ENCODE measurements at regions not wholly inside any gene's neighbourhood (a gene's known extent, or its start where the extent isn't known, plus 50 kb on each side); places are given as distances from the start of the nearest gene placed in this dataset.

DNA sequence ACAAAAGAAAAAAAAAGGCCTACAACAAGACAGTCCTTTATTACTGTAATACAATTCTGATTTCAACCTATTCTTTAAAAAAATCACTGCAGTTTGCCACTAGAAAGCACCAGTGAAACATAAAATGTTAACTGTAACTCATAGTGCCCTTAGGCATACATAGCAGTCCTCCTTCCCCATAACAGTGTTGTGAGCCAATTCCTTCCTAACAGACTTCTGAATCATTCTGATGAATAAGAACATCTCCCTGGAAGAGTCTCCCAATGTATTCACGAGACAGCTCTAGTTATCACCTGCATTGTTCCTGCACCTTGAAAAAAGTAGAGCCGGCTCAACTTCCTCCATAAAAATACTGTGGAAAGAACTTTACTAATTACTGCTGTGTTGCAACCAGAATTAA lies 213.6 kb upstream of the FSCB start:
- H3K4me3 ChIP-seq (ENCODE audit: low read depth, low read length) = no peak overlapping the region
- TF ChIP-seq, protein P1, sequence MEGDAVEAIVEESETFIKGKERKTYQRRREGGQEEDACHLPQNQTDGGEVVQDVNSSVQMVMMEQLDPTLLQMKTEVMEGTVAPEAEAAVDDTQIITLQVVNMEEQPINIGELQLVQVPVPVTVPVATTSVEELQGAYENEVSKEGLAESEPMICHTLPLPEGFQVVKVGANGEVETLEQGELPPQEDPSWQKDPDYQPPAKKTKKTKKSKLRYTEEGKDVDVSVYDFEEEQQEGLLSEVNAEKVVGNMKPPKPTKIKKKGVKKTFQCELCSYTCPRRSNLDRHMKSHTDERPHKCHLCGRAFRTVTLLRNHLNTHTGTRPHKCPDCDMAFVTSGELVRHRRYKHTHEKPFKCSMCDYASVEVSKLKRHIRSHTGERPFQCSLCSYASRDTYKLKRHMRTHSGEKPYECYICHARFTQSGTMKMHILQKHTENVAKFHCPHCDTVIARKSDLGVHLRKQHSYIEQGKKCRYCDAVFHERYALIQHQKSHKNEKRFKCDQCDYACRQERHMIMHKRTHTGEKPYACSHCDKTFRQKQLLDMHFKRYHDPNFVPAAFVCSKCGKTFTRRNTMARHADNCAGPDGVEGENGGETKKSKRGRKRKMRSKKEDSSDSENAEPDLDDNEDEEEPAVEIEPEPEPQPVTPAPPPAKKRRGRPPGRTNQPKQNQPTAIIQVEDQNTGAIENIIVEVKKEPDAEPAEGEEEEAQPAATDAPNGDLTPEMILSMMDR (IDR thresholded peaks at IDR 0.05; ENCODE audit: low read depth, low read length) = no peak

DNA sequence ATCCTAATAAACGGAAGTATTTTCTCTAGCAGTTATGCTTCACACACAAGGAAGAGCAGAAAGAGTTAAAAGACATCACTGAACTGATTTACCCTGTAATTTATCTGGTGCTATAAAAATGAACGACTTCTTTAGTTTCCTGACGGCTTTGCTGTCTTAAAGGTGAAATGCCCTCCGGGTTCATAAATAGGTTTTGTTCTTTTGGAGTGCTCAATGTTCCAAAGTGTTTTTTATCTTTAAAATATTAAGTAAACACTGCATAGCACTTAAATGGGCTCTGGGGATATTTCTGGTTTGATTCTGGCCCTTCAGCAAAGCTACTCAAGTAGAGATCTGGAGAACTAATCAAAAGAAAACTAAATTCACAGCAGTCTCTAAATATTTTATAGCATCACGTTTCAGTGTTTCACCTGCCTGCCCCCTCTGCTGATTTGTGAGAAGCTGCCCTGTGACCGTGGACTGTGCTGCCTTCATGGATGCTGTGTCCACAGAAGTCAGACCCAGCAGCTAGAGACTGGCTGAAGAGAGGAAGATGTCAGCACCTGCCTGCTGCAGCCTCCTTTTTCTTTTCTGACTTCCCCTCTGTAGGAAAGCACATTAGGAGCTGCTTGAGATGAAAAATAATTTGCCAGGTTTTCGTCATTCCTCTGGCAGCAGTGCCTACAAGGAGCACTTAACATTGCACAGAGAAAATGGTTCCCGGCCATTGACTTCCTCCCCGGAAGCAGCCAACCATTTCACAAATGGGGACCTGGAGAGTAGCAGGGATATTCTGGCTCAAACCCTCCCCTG lies 205.1 kb upstream of the FSCB start:
- H3K4me3 ChIP-seq (ENCODE audit: low read depth, low read length) = no peak overlapping the region
- TF ChIP-seq, protein P1 (IDR thresholded peaks at IDR 0.05; ENCODE audit: low read depth, low read length) = no peak

DNA sequence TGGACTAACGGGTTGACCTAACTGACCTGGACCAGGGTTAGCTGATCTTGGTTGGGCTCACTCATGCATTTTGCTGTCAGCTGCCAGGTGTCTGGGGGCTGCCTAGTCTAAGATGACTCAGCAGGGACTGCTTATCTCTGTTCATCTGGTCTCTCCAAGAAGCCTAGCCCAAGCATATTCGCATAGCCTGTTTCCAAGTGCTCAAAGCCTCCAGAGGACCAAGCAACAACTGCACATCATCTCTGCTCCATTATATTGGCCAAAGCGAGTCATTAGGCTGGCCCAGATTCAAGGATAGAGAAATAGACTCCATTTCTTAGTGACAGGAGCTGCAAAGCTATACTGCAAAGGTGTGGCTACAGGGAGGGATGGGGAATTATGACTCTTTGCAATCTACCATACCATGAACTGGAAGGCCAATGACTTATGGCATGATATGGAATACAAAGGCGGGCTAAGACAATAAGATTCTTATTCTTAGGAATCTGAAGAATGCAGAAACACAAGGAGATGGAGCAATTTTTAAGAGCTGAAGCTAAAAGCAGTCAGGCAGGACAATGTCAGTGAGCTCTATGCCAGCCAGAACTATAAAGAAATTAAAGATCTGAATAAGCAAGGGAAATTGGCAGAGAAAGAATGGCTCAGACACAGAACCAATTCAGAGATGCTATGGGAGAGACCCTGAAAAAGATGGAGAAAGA lies 194.6 kb upstream of the FSCB start:
- H3K4me3 ChIP-seq (ENCODE audit: low read depth, low read length) = no peak overlapping the region
- TF ChIP-seq, protein P1 (IDR thresholded peaks at IDR 0.05; ENCODE audit: low read depth, low read length) = no peak

DNA sequence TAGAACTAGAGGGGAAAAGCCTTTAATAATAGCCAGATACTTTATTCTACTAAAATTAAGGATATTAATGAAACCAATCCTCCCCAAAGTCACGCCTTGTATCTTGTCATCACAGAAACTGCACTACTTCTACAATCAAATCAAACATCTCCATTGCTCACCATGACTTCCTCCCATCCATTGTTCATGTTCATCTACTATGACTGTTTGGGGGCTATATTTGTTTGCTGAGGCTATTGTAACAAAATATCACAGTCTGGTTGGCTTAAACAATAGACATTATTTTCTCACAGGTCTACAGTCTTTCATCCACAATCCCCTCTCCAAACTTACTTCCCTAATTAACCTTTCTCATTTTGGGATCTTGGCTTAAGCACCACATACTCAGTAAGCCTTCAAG lies 193.6 kb upstream of the FSCB start:
- TF ChIP-seq, protein P1 (IDR thresholded peaks at IDR 0.05; ENCODE audit: low read depth, low read length) = no peak
- H3K4me3 ChIP-seq (ENCODE audit: low read depth, low read length) = no peak overlapping the region

DNA sequence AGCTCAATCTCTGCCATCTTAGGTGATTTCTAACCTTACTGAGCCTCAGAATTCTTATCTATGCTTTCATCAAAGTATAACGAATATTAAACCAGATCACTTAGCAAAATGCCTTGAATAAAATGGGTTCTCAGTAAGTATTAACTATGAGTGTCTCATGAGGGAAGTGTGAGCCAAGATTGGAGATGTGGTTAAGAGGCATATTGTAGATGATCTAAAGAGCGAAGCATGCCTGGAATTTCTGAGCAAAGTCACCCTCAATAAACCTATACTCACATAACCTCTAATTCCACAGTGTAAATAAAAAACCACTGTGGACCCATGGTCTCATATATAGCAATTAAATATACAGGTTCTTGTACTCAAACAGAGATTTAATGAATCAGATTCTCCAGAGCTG lies 193.1 kb upstream of the FSCB start:
- H3K4me3 ChIP-seq (ENCODE audit: low read depth, low read length) = no peak overlapping the region
- TF ChIP-seq, protein P1 (IDR thresholded peaks at IDR 0.05; ENCODE audit: low read depth, low read length) = no peak

DNA sequence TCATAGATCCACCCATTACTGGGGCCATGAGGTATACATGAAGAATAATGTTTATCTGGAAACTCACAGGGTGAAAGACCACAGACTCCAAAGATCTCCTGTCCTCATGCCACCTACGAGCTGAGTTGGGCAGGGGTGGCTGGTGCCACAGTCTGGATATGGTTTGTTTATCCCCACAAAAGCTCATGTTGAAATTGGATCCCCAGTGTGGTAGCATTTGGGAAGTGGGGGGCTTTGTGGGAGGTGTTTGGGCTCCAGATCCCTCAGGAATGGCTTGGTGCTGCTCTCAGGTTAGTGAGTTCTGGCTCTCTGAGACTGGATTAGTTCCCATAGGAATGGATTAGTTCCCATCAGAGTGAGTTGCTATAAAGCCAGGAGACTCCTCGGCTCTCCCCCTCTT lies 192.3 kb upstream of the FSCB start:
- H3K4me3 ChIP-seq (ENCODE audit: low read depth, low read length) = no peak overlapping the region
- TF ChIP-seq, protein P1 (IDR thresholded peaks at IDR 0.05; ENCODE audit: low read depth, low read length) = no peak

DNA sequence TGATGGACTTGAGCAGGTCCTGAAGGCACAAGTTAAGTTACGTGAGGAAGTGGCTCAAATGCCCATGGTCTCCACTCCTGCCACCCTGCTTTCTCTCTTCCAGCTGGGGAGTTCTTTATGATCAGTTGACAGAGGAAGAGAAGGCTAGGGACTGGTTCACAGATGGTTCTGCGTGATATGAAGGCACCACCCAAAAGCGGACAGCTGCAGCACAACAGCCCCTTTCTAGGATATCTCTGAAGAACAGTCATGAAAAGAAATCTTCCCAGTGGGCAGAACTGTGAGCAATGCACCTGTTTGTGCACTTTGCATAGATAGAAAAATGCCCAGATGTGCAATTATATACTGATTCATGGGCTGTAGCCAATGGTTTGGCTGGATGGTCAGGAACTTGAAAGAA lies 162.4 kb upstream of the FSCB start:
- TF ChIP-seq, protein P1 (IDR thresholded peaks at IDR 0.05; ENCODE audit: low read depth, low read length) = no peak
- H3K4me3 ChIP-seq (ENCODE audit: low read depth, low read length) = no peak overlapping the region
